HG03439 (cell line): ENCODE measurements at regions not wholly inside any gene's neighbourhood (a gene's known extent, or its start where the extent isn't known, plus 50 kb on each side); places are given as distances from the start of the nearest gene placed in this dataset.

ENCODE experiments used
- ATAC-seq: cut with Tn5 transposase; IDR thresholded peaks from one replicate; pipeline ENCODE4 v1.9.1; 2021; ENCODE audit warnings: mild to moderate bottlenecking, moderate library complexity; ENCODE audit not compliant: unreplicated experiment

- ATAC-seq, result no peak
Observed at GRCh38 chr3:194986208-194987043, 284.5 kb downstream of the XXYLT1 start.

- no peak for ATAC-seq
Observed at GRCh38 chr3:194987571-194988494, 283.1 kb downstream of the XXYLT1 start.

- no peak for ATAC-seq
Observed at GRCh38 chr3:194988495-194989165, 282.3 kb downstream of the XXYLT1 start.

- ATAC-seq, result no peak
Observed at GRCh38 chr3:194989241-194989640, 281.7 kb downstream of the XXYLT1 start.

- no peak for ATAC-seq
Observed at GRCh38 chr3:194990454-194991337, 280.3 kb downstream of the XXYLT1 start.

- ATAC-seq, result no peak
Observed at GRCh38 chr3:194991338-194991654, 279.7 kb downstream of the XXYLT1 start.

- ATAC-seq, result no peak
Observed at GRCh38 chr3:194993896-194994295, 277.1 kb downstream of the XXYLT1 start.

GRCh38 chr3:194994551-194994981 is 276.4 kb downstream of the XXYLT1 start:
- ATAC-seq, result no peak

GRCh38 chr3:194995334-194995733 is 275.6 kb downstream of the XXYLT1 start:
- ATAC-seq, result no peak

GRCh38 chr3:194995922-194996321 is 275.0 kb downstream of the XXYLT1 start:
- no peak for ATAC-seq

GRCh38 chr3:194996746-194997145 is 274.2 kb downstream of the XXYLT1 start:
- ATAC-seq, result no peak

- no peak for ATAC-seq
Observed at GRCh38 chr3:194998417-194998816, 272.5 kb downstream of the XXYLT1 start.

- no peak for ATAC-seq
Observed at GRCh38 chr3:194998948-194999347, 272.0 kb downstream of the XXYLT1 start.

- no peak for ATAC-seq
Observed at GRCh38 chr3:194999491-194999890, 271.5 kb downstream of the XXYLT1 start.

GRCh38 chr3:195001261-195001660 is 269.7 kb downstream of the XXYLT1 start:
- ATAC-seq, result no peak

- no peak for ATAC-seq
Observed at GRCh38 chr3:195001961-195002861, 268.7 kb downstream of the XXYLT1 start.

- ATAC-seq, result no peak
Observed at GRCh38 chr3:195003006-195003892, 267.7 kb downstream of the XXYLT1 start.

GRCh38 chr3:195003893-195004289 is 267.1 kb downstream of the XXYLT1 start:
- ATAC-seq, result no peak
